Ishikawa (cell line): ENCODE measurements at regions not wholly inside any gene's neighbourhood (a gene's known extent, or its start where the extent isn't known, plus 50 kb on each side); places are given as distances from the start of the nearest gene placed in this dataset.

Experiments used
- CEBPB ChIP-seq: IDR thresholded peaks from 2 replicates; pipeline ENCODE4 v1.6.1; 2012
- CREB1 ChIP-seq: IDR thresholded peaks from 2 replicates; pipeline ENCODE4 v1.6.1; 2012; ENCODE audit warnings: low read depth
- EGR1 ChIP-seq: IDR thresholded peaks from 2 replicates; pipeline ENCODE4 v1.6.1; 2012
- EP300 ChIP-seq: IDR thresholded peaks from 2 replicates; pipeline ENCODE4 v1.6.1; 2012; ENCODE audit warnings: borderline replicate concordance
- NFIC ChIP-seq: IDR thresholded peaks from 2 replicates; pipeline ENCODE4 v1.6.1; 2012
- RAD21 ChIP-seq: IDR thresholded peaks from 2 replicates; pipeline ENCODE4 v1.6.1; 2012; ENCODE audit warnings: low read depth
- TAF1 ChIP-seq: IDR thresholded peaks from 2 replicates; pipeline ENCODE4 v1.6.1; 2012; ENCODE audit warnings: low read depth, mild to moderate bottlenecking
- TCF12 ChIP-seq: IDR thresholded peaks from 2 replicates; pipeline ENCODE4 v1.6.1; 2012; ENCODE audit warnings: low read depth
- YY1 ChIP-seq: IDR thresholded peaks from 2 replicates; pipeline ENCODE4 v1.6.1; 2012; ENCODE audit warnings: low read depth
- ZBTB7A ChIP-seq: IDR thresholded peaks from 2 replicates; pipeline ENCODE4 v1.6.1; 2012; ENCODE audit warnings: low read depth
- TF ChIP-seq, protein P1 (sequence below): IDR thresholded peaks from 2 replicates; pipeline ENCODE4 v1.6.1; 2012
- TF ChIP-seq, protein P2 (sequence below): IDR thresholded peaks from 2 replicates; pipeline ENCODE4 v1.6.1; 2012; ENCODE audit warnings: low read depth, mild to moderate bottlenecking

- TF ChIP-seq NFIC (no peak), EP300 (no peak), YY1 (no peak), TAF1 (no peak), EGR1 (no peak), CEBPB (no peak), RAD21 (no peak), ZBTB7A (no peak), CREB1 (no peak), TCF12 (no peak)
- TF ChIP-seq, protein P1, sequence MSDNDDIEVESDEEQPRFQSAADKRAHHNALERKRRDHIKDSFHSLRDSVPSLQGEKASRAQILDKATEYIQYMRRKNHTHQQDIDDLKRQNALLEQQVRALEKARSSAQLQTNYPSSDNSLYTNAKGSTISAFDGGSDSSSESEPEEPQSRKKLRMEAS, result no peak
- TF ChIP-seq, protein P2, sequence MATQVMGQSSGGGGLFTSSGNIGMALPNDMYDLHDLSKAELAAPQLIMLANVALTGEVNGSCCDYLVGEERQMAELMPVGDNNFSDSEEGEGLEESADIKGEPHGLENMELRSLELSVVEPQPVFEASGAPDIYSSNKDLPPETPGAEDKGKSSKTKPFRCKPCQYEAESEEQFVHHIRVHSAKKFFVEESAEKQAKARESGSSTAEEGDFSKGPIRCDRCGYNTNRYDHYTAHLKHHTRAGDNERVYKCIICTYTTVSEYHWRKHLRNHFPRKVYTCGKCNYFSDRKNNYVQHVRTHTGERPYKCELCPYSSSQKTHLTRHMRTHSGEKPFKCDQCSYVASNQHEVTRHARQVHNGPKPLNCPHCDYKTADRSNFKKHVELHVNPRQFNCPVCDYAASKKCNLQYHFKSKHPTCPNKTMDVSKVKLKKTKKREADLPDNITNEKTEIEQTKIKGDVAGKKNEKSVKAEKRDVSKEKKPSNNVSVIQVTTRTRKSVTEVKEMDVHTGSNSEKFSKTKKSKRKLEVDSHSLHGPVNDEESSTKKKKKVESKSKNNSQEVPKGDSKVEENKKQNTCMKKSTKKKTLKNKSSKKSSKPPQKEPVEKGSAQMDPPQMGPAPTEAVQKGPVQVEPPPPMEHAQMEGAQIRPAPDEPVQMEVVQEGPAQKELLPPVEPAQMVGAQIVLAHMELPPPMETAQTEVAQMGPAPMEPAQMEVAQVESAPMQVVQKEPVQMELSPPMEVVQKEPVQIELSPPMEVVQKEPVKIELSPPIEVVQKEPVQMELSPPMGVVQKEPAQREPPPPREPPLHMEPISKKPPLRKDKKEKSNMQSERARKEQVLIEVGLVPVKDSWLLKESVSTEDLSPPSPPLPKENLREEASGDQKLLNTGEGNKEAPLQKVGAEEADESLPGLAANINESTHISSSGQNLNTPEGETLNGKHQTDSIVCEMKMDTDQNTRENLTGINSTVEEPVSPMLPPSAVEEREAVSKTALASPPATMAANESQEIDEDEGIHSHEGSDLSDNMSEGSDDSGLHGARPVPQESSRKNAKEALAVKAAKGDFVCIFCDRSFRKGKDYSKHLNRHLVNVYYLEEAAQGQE, result no peak
Observed at GRCh38 chr2:5353565-5353964, 338.6 kb upstream of the SOX11 start.
